NCI-H345 treated with DMSO at 0.1 percent for 48 hours (cell line): ENCODE measurements at regions not wholly inside any gene's neighbourhood (a gene's known extent, or its start where the extent isn't known, plus 50 kb on each side); places are given as distances from the start of the nearest gene placed in this dataset.

Experiments used
- DNase-seq: peaks from one replicate; lab custom pipeline; 2025; ENCODE audit not compliant: unreplicated experiment; lab: John Stamatoyannopoulos, UW

- no peak for DNase-seq
Observed at GRCh38 chr20:39800111-39800510, 838.0 kb downstream of the DHX35 start.

DNA sequence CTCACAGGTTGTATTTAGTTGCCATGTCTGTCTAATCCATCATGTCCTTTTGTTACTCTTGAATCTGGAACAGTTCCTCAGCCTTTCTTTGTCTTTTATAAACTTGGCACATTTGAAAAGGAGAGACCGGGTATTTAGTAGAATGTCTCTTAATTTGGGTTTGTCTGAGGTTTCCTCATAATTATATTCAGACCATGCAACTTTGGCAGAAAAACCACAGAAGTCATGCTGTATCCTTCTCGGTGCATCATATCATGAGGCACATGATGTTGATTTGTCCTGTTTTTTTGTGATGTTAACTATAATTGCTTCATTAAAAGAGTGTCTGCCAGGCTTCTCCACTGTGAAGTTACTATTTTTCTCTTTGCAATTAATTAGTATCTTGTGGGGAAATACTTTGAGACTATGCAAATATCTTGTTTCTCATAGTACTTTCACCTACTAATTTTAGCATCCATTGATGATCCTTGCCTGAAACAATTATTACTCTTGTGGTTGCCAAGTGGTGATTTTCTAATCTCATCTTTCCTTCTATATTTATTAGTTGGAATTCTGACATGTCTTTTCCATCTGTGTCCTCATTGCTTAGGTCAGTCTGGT lies 837.3 kb downstream of the DHX35 start:
- DNase-seq = no peak

GRCh38 chr20:39795401-39796272 lies 833.5 kb downstream of the DHX35 start:
- no peak for DNase-seq

DNA sequence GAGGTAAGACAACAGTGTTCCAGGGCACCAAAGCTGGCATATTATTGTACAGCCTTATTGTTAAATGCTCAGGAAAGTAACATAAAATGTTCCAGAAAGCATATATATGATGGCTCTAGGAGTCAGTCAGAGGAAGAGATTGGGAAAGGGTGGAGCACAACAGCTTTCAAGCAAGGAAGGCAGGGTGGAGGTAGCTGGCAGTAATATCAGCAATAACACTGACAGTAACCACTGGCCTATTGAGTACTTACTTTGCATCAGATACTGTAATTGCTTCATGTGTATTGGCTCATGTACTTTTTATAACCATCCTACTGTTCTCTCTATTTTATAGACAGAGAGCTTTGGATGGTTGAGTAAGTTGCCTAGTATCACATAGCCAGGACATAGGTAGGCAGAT lies 830.2 kb downstream of the DHX35 start:
- no peak for DNase-seq

DNA sequence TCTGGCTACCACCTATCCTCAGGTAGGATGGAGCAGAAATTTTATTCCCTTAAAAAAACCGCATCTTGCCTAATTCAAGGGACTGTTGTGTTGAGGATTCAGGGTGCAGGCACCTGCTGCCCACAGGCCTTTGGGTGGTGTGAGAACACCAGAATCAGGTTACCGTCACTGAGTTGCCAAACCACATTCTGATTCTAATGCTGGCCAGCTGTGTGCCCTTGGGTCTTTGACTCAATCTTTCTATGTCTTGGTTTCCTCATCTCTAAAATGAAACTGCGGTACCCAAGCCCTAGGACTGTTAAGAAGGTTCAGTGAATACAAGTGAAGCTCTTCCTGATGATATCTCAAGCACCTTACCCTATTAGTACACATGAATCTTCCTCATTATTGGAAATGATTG lies 827.3 kb downstream of the DHX35 start:
- no peak for DNase-seq

GRCh38 chr20:39785252-39785917 lies 823.2 kb downstream of the DHX35 start:
- no peak for DNase-seq

- no peak for DNase-seq
Observed at GRCh38 chr20:39784693-39785092, 822.5 kb downstream of the DHX35 start.

- DNase-seq = no peak
Observed at GRCh38 chr20:39778847-39779604, 816.9 kb downstream of the DHX35 start.

DNA sequence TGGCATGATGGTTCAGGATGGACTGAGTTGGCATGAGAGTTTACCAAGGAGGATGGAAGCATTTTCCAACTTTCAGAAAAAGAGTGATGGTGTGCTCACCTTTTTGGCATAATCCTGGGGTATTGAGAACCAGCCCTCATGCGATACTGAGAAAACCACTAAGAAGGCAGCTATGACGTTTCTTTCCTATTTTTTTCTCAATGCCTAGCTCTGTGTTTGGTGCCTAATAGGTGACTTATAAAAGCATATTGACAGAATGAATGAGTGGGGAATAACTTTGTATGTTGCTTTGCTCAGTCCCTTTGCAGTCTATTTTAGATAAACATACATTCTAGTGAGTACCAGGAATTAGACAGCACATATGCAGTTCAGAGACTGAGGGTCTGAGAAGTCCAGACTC lies 816.3 kb downstream of the DHX35 start:
- DNase-seq = no peak

- DNase-seq = no peak
Observed at GRCh38 chr20:39777610-39778009, 815.5 kb downstream of the DHX35 start.

- DNase-seq = no peak
Observed at GRCh38 chr20:39775110-39775509, 813.0 kb downstream of the DHX35 start.

DNA sequence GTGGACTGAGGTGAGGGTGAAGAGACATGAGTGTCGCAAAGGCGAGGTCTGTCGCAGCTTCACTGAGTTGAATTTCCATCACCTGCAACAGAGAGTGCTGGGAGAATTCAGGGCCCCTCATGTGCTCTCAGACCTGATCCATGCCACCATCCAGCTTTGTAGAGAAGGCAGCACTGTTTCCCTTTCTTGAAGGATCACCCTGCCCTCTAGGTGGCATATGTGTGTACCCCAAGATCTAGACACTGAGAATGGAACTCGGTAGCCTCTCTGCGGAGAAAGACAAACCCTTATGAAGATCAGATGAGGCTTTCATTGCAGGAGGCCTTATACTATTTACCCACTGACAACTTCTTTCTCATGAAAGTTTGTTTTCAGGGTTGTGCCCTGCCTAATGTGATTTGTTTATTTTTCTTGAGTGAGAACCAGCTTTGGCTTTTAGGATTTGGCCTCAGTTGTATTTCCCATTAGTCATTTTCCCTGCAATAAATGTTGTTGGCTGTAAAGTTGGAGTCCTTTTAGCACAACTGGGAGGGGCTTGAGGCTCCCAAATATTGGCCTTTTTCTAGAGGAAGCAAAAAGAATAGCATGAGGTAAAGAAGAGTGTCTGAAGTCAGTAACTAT lies 811.3 kb downstream of the DHX35 start:
- no peak for DNase-seq

GRCh38 chr20:39767352-39767751 lies 805.2 kb downstream of the DHX35 start:
- DNase-seq = no peak

DNA sequence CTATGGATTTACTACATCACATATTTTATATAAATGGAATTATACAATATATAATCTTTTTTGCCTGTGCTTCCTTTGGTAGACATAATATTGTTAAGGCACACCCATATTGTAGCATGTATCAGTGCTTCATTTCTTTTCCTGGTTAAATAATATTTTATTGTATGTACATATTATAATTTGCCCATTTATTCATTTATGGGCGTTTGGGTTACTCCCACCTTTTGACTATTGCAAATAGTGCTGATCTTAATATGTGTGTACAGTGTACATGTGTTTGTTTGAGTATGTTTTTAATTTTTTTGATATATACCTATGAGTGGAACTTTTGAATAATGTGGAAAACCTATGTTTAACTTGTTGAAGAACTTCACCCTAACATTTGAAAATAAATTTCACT lies 804.2 kb downstream of the DHX35 start:
- no peak for DNase-seq

GRCh38 chr20:39762716-39763115 lies 800.6 kb downstream of the DHX35 start:
- DNase-seq = no peak

DNA sequence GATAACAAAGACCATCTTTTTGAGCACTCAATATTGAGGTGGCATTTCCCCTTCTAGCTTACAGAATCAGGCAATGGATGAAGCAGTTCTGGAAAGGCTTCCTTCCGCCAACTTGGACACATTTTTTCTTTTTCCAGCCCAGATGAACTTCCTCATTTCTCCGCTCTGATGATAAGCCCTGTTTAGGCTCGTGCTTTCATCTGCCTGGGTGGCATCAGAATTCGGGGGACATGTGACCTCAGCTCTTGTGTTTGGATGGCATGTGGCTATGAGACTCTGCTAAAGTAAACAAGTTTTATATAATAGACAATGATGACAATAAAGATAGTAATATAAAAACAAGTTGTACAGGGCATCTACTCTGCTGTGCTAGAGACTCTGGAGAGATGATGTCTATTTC lies 796.7 kb downstream of the DHX35 start:
- no peak for DNase-seq

GRCh38 chr20:39756828-39757227 lies 794.7 kb downstream of the DHX35 start:
- no peak for DNase-seq

DNA sequence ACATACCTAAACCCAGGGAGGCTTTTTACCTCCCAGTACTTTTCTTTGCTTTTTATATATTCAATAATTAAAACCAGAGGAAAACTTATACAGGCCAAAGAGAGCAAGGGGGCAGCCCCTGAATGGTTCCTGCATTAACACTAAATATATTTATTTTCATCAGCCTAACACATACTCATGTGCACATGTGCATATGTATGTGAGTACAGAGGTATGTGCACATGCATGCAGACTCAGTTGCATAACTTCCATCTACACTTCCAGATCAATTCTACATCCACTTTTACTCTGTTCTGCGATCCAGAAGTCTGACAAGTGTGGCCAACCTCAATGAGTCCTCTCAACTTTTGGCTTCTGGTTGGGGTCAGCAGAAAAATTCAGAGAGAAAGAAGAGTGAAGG lies 794.2 kb downstream of the DHX35 start:
- no peak for DNase-seq

DNA sequence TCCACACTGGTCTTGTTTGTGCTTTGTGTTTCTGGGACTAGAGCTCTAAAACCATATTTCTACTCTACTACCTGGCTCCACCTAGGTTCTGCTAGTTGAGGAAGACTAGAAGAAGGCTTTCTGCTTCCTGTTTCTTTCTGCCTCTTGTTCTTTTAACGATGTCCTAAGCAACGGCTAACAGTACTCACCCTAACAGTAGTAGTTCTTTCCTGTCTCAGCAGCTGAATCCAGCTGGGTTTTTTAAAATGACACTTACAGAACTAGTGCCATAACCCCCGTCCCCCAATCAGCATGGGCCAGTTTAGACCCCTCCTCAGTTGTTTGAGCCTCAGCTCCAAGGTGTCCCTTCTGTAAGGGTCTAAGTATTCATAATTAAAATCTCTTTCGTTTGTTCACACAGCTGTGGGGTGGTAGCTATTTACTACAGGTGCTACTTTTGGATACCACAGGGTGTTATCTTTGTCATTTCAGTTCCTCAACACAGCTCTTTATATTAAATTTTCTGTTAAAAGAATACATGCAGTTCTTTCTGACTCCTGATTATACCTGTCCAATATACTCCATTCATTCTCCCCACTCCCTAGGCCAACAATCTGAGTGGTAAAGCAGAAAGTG lies 790.2 kb downstream of the DHX35 start:
- DNase-seq = no peak

- DNase-seq = no peak
Observed at GRCh38 chr20:39751557-39752137, 789.5 kb downstream of the DHX35 start.
